GM18507 (cell line): ENCODE measurements at regions not wholly inside any gene's neighbourhood (a gene's known extent, or its start where the extent isn't known, plus 50 kb on each side); places are given as distances from the start of the nearest gene placed in this dataset.
"Not testable (repeated sequence)": the region's sequence is repeated elsewhere in the genome, so short reads cannot be mapped to it uniquely, and the experiment has no call there.

Experiments
- DNase-seq: peaks from one replicate; pipeline ENCODE4 v3.0.0; 2011; ENCODE audit warnings: low read depth; ENCODE audit not compliant: insufficient read length; ENCODE audit errors: extremely low spot score
- FAIRE-seq: peaks from 2 replicates; lab custom pipeline; 2011; peaks lifted over from hg19 to GRCh38; lab: Jason Lieb, UNC

DNA sequence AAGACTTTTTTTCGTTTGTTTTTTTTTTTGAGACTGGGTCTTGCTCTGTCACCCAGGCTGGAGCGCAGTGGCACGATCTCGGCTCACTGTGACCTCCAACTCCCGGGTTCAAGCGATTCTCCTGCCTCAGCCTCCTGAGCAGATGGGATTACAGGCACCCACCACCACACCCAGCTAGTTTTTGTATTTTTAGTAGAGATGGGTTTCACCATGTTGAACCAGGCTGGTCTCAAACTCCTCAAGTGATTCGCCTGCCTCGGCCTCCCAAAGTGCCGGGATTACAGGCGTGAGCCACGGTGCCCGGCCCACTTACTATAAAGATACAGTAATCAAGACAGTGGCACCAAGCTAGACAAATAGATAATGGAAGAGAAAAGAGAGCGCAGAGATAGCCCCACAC lies 162.3 kb downstream of the CTTN start:
- FAIRE-seq, DNase-seq: not testable (repeated sequence)

DNA sequence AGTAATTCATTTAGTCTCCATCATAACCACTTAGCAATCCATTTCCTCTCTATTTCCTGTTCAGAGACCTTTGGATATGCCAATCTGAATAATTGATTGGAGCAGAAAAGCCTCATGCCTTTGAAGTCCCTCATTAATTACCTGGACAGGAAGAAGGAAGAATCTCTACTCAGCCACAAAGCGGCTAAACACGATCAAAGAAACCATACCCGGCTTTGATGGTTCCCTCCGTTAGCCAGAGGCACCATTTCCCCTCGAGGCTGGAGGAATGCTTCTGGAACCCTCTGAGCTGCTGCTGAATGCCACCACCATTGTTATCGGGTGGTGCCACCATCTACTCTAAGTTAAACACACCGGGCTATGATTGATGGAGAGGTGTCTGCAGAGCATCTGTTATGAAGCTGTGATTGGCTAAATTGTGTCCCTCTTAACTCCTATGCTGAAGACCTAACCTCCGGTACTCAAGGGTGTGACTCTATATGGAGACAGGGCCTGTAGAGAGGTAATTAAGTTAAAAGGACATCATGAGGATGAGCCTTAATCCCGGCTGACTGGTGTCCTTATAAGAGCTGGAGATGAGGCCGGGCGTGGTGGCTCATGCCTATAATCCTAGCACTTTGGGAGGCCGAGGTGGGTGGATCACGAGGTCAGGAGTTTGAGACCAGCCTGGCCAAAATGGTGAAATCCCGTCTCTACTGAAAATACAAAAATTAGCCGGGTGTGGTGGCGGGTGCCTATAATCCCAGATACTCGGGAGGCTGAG lies 168.6 kb downstream of the CTTN start:
- DNase-seq = no peak
- no peak for FAIRE-seq

GRCh38 chr11:70567680-70568034 lies 169.3 kb downstream of the CTTN start:
- no peak for DNase-seq
- FAIRE-seq = no peak

DNA sequence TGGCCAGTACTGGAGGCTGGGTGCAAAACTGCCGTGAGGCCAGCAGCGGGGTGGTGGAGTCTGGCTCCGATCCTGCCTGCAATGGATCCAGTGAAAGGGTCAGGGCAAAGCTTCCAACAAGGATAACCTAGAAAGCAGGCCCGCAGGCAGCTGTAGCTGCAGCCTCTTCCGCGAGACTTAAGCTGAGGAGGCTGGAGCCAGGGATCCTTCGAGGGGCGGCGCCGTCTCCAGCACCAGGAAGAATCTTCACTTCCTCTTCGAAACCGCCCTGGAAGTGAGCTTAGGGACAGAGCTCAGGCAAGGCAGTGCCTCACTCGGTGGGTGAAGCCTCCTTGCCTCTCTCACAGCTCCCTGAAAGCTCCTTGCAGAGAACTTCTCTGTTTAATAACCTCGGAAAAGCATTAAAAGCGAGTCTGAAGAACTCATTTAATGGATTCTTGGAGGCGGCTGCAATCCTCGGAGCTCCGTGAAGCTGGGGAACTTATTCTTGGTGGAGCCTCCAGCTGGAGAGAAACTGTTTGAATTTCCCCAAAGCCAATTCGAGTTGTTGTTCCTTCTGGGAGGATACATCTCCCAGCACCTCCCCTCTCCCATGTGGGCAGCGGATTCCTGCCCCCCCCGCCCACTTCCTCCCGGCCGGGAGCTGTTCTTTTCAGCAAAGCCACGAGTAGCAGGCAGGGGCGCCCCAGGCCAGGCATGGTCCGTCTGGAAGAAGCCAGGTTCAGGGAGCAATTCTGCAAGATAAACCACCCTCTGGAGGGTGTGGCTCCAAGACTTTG lies 169.9 kb downstream of the CTTN start:
- FAIRE-seq = no peak
- DNase-seq = no peak

- FAIRE-seq = no peak
- DNase-seq = no peak
These were observed 170.7 kb downstream of the CTTN start for GRCh38 chr11:70568814-70569617.

- no peak for DNase-seq
- FAIRE-seq = no peak
These were observed 171.2 kb downstream of the CTTN start for GRCh38 chr11:70569618-70569890.

DNA sequence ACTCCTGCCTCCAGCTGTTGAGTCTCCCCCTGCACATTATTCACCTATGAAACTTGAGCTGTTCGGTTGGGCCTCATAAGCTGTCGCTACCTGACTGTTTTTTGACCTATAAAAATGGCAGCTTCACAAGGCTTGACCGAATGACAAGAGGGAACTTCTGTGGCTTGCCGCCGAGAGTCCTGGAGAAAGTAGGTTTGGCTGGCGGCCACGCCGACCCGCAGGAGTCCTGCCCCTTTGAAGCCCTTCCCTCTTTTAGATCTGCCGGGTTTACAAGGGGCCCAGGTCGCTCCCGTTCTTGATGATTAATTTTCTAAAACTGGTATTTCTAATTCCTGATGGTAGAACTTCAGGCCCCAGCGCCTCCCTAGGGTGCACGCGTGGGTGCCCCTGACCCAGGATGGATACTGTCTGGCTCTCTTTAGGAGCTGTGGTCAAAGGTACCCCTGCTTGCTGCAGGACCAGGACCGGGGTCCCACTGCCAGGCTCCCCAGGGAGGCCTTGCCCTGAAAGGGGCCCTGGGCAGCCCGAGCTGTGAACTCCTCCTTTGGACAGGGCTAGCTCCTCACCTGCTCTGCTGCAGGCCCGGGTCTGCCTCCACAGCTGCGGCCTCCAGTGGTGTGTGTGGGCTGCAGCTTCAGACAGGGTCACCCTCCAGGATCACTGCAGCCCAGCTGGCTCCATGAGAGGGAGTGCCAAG lies 171.8 kb downstream of the CTTN start:
- FAIRE-seq = no peak

GRCh38 chr11:70570693-70571395 lies 172.5 kb downstream of the CTTN start:
- FAIRE-seq = no peak
- no peak for DNase-seq

More for the DNA sequence above, 171.8 kb downstream of the CTTN start:
- DNase-seq = no peak

DNA sequence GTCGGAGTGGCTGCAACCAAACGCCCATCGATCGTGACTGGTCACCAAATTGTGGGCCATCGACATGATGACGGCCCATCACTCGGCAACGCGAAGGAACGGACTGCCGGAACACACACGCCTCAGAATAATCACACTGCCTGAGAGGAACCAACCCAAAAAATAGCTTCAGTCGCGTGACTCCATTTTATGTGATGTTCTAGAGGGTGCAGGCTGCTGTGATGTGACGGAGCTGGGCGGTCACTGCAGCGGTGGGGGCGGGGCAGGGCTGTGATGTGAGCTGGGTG lies 174.6 kb downstream of the CTTN start:
- no peak for DNase-seq
- no peak for FAIRE-seq

GRCh38 chr11:70573701-70574151 lies 175.4 kb downstream of the CTTN start:
- FAIRE-seq (no peak), DNase-seq (no peak)

GRCh38 chr11:70574725-70575347 lies 176.5 kb downstream of the CTTN start:
- FAIRE-seq = no peak

DNA sequence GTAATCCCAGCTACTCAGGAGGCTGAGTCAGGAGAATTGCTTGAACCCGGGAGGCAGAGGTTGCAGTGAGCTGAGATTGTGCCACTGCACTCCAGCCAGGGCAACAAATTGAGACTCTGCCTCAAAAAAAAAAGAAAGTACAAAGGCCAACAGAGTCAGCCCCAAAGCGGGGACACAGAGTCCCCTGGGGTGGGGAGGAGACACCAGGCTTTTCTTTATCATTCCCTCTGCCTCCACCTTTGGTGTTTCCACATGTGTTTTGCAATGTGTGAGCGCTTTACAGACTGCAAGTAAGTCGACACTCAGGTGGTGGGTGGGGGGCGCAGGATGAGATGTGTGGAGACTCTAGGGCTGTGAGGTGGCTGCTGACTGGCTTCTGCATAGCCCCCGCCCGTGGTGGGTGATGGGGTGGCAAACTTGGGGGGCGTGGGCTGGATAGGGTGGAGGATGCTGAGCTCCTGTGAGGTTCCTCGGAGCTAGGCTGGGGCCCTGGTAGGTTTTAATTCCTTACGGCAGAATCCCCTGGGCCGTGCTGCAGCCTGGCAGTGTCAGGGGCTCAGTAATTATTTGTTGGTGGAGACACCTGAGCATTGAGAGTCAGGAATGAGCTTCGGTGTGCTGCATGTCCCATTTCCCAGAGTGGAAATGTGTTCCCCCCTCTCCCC lies 177.2 kb downstream of the CTTN start:
- FAIRE-seq = no peak
- DNase-seq = no peak

More at GRCh38 chr11:70574725-70575347, 176.5 kb downstream of the CTTN start:
- DNase-seq = no peak

DNA sequence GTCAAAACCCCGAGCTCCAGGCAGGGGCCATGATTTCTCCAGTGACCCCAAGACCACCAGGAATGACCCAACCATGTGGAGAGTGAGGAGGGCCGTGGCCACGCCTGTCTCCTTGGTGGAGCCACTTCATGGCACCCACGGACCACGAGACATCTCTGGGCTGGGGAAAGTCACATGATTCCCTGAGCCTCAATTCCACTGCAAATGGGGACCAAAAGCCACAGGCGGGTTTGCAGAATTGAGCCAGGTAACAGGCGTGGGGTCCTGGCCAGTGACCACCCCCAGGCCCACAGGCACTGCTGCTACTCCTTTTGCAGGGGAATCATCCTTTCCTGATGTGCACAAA lies 178.9 kb downstream of the CTTN start:
- FAIRE-seq = no peak
- no peak for DNase-seq

DNA sequence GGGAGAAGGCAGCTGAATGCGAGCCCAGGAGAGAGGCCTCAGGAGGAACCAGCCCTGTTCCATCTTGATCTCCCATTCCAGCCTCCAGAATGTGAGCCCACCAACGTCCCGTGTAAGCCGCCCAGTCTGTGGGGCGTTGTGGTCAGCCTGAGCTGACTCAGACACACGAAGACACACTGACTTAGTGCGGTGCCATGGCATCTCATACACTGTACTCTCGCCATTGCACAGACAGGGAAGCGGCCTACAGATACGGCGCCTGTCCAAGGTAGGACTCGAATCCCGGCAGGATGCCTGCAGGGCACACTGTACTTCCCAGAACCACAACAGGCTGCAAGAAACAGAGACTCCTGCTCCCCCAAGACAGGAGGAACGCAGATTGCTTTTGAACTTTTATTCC lies 179.6 kb downstream of the CTTN start:
- no peak for DNase-seq
- no peak for FAIRE-seq

DNA sequence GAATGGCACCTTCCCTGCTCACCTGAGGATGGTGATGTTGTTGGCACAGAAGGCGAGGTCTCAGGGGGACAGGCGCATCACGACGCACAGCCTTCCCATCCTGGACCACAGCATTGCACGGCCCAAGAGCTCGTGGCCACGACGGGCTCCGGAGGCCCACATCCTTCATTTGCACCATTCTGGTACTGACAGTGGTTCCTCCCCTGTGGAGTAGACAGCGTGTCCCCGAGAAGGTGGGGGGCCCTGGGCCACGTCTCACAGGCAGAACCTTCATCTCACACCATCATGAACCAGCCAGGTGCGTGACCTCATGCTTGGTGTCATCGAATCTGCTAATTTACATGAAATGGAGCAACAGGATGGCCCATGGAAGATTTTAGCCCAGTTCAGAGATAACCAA lies 180.0 kb downstream of the CTTN start:
- DNase-seq = no peak
- no peak for FAIRE-seq

GRCh38 chr11:70578831-70579230 lies 180.5 kb downstream of the CTTN start:
- DNase-seq (no peak), FAIRE-seq (no peak)

DNA sequence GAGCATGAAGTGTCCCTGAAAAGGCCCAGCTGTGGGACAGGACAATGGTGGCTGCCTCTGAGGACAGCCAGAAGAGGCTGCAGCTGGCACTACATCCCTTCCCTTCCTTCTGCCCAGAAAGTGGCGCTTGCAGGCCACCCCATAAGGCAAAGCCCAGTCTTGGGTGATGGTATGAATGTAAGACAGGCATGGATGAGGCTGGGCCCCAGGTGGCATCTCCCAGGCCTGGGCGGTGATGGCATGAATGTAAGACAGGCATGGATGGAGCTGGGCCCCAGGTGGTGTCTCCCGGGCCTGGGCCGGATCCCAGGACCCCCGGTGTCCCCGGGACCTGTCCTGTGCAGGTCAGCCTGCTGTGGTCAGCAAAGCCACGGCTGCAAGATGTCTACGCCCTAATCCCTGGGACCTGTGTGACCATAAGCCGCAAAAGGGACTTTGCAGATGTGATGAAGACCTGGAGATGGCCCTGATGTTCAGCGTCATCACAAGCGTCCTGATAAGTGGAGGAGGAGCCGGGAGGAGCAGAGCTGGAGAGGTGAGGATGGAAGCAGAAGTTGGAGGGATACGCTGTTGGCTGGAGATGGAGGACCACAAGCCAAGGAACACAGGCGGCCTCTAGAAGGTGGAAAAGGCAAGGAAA lies 181.1 kb downstream of the CTTN start:
- no peak for FAIRE-seq
- DNase-seq = no peak
